Keratinocyte (primary cell): ENCODE measurements at regions not wholly inside any gene's neighbourhood (a gene's known extent, or its start where the extent isn't known, plus 50 kb on each side); places are given as distances from the start of the nearest gene placed in this dataset.

Source experiments
- DNase-seq: peaks from one replicate; pipeline ENCODE4 v3.0.0-alpha.2; 2011; ENCODE audit warnings: low read depth, missing footprints, low spot score
- FAIRE-seq: peaks from 2 replicates; lab custom pipeline; 2011; peaks lifted over from hg19 to GRCh38; lab: Jason Lieb, UNC
- H2AFZ ChIP-seq: 2 replicates; pipeline ENCODE4 v1.6.0; 2012; ENCODE audit warnings: low read length, control low read depth, inconsistent platforms; ENCODE audit not compliant: control insufficient read depth
- H3K27ac ChIP-seq: 2 replicates; pipeline ENCODE4 v1.5.1; 2011; ENCODE audit warnings: low read length; ENCODE audit not compliant: control insufficient read depth, insufficient read depth
- H3K27me3 ChIP-seq: 3 replicates; pipeline ENCODE4 v1.6.0; 2011; ENCODE audit warnings: low read length; ENCODE audit not compliant: control insufficient read depth, insufficient read depth; ENCODE audit errors: extremely low read depth
- H3K36me3 ChIP-seq, 2 experiments: 2 replicates in 1 of 2; 3 replicates in 1 of 2; pipeline ENCODE4 v1.5.1; 2011; ENCODE audit warnings: low read length in 2 of 2, mild to moderate bottlenecking in 1 of 2; ENCODE audit not compliant: control insufficient read depth in 2 of 2, insufficient read depth in 2 of 2; ENCODE audit errors: extremely low read depth in 1 of 2
- H3K4me1 ChIP-seq: 3 replicates; pipeline ENCODE4 v1.5.1; 2011; ENCODE audit warnings: low read length; ENCODE audit not compliant: control insufficient read depth, insufficient read depth; ENCODE audit errors: extremely low read depth
- H3K4me2 ChIP-seq: 3 replicates; pipeline ENCODE4 v1.6.0; 2011; ENCODE audit warnings: low read depth, low read length; ENCODE audit not compliant: control insufficient read depth, insufficient read depth; ENCODE audit errors: extremely low read depth
- H3K4me3 ChIP-seq, 3 experiments: fragments of 200-600 bp in 1 of 3; sonication (generic) in 1 of 3; 2 replicates in 2 of 3; 3 replicates in 1 of 3; pipeline ENCODE4 v1.5.1; 2011 to 2016; ENCODE audit warnings: low read length in 3 of 3, mild to moderate bottlenecking in 3 of 3, control low read depth in 2 of 3, inconsistent platforms in 1 of 3, low read depth in 1 of 3, mixed read lengths in 1 of 3, mixed run types in 1 of 3, moderate library complexity in 1 of 3; ENCODE audit not compliant: control insufficient read depth in 2 of 3, insufficient read depth in 2 of 3; ENCODE audit errors: extremely low read depth in 1 of 3
- H3K79me2 ChIP-seq: 2 replicates; pipeline ENCODE4 v1.6.0; 2012; ENCODE audit warnings: low read length; ENCODE audit not compliant: control insufficient read depth, insufficient read depth
- H3K9ac ChIP-seq: 3 replicates; pipeline ENCODE4 v1.6.0; 2011; ENCODE audit warnings: low read length; ENCODE audit not compliant: control insufficient read depth, insufficient read depth; ENCODE audit errors: extremely low read depth
- H3K9me1 ChIP-seq: 3 replicates; pipeline ENCODE4 v1.6.0; 2011; ENCODE audit warnings: low read length; ENCODE audit not compliant: control insufficient read depth, insufficient read depth; ENCODE audit errors: extremely low read depth
- H3K9me3 ChIP-seq: 2 replicates; pipeline ENCODE4 v1.5.1; 2012; ENCODE audit warnings: low read depth, low read length; ENCODE audit not compliant: control insufficient read depth
- H4K20me1 ChIP-seq: 3 replicates; pipeline ENCODE4 v1.6.0; 2011; ENCODE audit warnings: low read length; ENCODE audit not compliant: control insufficient read depth, insufficient read depth; ENCODE audit errors: extremely low read depth
- CTCF ChIP-seq, 3 experiments: IDR thresholded peaks in 1 of 3; conservative IDR thresholded peaks in 1 of 3; optimal IDR thresholded peaks in 1 of 3; 2 replicates in 2 of 3; 3 replicates in 1 of 3; pipeline versions ENCODE3 to v1.5.1; 2011; ENCODE audit warnings: low read length in 3 of 3, mild to moderate bottlenecking in 3 of 3, moderate library complexity in 2 of 3, control low read depth in 1 of 3, inconsistent platforms in 1 of 3; ENCODE audit not compliant: insufficient read depth in 2 of 3; ENCODE audit errors: extremely low read depth in 1 of 3
- EZH2 ChIP-seq: IDR thresholded peaks from one replicate; pipeline ENCODE4 v1.6.1; 2012; ENCODE audit warnings: inconsistent platforms, mild to moderate bottlenecking, low read length, moderate library complexity
- dilution Hi-C: fragments of 300-500 bp; cut with MboI; formaldehyde crosslinking; loops from one replicate; pipeline ENCODE4 v1.7.0; 2020; ENCODE audit warnings: low sequenced_read_pairs; ENCODE audit not compliant: extremely low pct_ligation_motif_present

GRCh38 chr6:43877463-43878126 is 107.6 kb downstream of the VEGFA start:
- FAIRE-seq (no peak), DNase-seq (no peak)
- dilution Hi-C loops, result no loop called here

GRCh38 chr6:43877036-43877435 is 107.0 kb downstream of the VEGFA start:
- FAIRE-seq (no peak), DNase-seq (no peak)
- Histone ChIP-seq H2AFZ (no peak overlapping the region), H3K9me3 (no peaks in the 10 kb centered on the region), H3K36me3 (no peaks in the 10 kb centered on the region), H3K79me2 (no peaks in the 10 kb centered on the region), H4K20me1 (no peaks in the 10 kb centered on the region), H3K4me2 (no peak overlapping the region), H3K9ac (no peak overlapping the region), H3K4me1 (no peaks in the 10 kb centered on the region), H3K4me3 (no peak overlapping the region), H3K27me3 (peaks cover 19% of the 10 kb centered on the region), H3K9me1 (no peaks in the 10 kb centered on the region), H3K27ac (no peak overlapping the region)
- dilution Hi-C loops, result no loop called here
- TF ChIP-seq CTCF (optimal IDR thresholded peaks at IDR 0.05 in 1 of 3, IDR thresholded peaks at IDR 0.05 in 1 of 3, conservative IDR thresholded peaks at IDR 0.05 in 1 of 3; ENCODE audit: extremely low read depth in 1 of 3, insufficient read depth in 2 of 3, low read length in 3 of 3), result no peak
- no peak for TF ChIP-seq EZH2

More at GRCh38 chr6:43877463-43878126, 107.6 kb downstream of the VEGFA start:
- Histone ChIP-seq H2AFZ (no peak overlapping the region), H4K20me1 (no peaks in the 10 kb centered on the region), H3K27me3 (peaks cover 18% of the 10 kb centered on the region), H3K9me1 (no peaks in the 10 kb centered on the region), H3K9me3 (no peaks in the 10 kb centered on the region), H3K9ac (no peak overlapping the region), H3K4me1 (no peaks in the 10 kb centered on the region), H3K4me2 (no peak overlapping the region), H3K79me2 (no peaks in the 10 kb centered on the region), H3K4me3 (no peak overlapping the region), H3K36me3 (no peaks in the 10 kb centered on the region), H3K27ac (no peak overlapping the region)
- no peak for TF ChIP-seq CTCF (optimal IDR thresholded peaks at IDR 0.05 in 1 of 3, IDR thresholded peaks at IDR 0.05 in 1 of 3, conservative IDR thresholded peaks at IDR 0.05 in 1 of 3; ENCODE audit: extremely low read depth in 1 of 3, insufficient read depth in 2 of 3, low read length in 3 of 3)
- TF ChIP-seq EZH2, result no peak
